Frontal cortex (tissue), 3 donors: ENCODE measurements at regions not wholly inside any gene's neighbourhood (a gene's known extent, or its start where the extent isn't known, plus 50 kb on each side); places are given as distances from the start of the nearest gene placed in this dataset.
"Not testable (repeated sequence)": the region's sequence is repeated elsewhere in the genome, so short reads cannot be mapped to it uniquely, and the experiment has no call there.

Experiments used
- DNase-seq, 2 donors: peaks; one replicate each; pipeline ENCODE4 v3.0.0; 2012; ENCODE audit warnings: low spot score in 2 of 2
- FAIRE-seq: peaks from 2 replicates; lab custom pipeline; 2012; peaks lifted over from hg19 to GRCh38; lab: Jason Lieb, UNC
- donor health status: control.
- donor health status: control.
- donor health status: control.

GRCh38 chr2:111504571-111504942 is 379.4 kb downstream of the ANAPC1 start:
- DNase-seq, FAIRE-seq: not testable (repeated sequence)

- FAIRE-seq = not testable (repeated sequence)
These were observed 378.7 kb downstream of the ANAPC1 start for GRCh38 chr2:111505267-111505666.

GRCh38 chr2:111506936-111507335 is 377.1 kb downstream of the ANAPC1 start:
- not testable (repeated sequence) for FAIRE-seq, DNase-seq

More at GRCh38 chr2:111505267-111505666, 378.7 kb downstream of the ANAPC1 start:
- DNase-seq = not testable (repeated sequence)

- FAIRE-seq = not testable (repeated sequence)
These were observed 374.6 kb downstream of the ANAPC1 start for GRCh38 chr2:111509225-111509869.

GRCh38 chr2:111510384-111510783 is 373.6 kb downstream of the ANAPC1 start:
- not testable (repeated sequence) for FAIRE-seq

More at GRCh38 chr2:111509225-111509869, 374.6 kb downstream of the ANAPC1 start:
- not testable (repeated sequence) for DNase-seq

GRCh38 chr2:111511062-111511461 is 372.9 kb downstream of the ANAPC1 start:
- not testable (repeated sequence) for DNase-seq, FAIRE-seq

More at GRCh38 chr2:111510384-111510783, 373.6 kb downstream of the ANAPC1 start:
- DNase-seq = not testable (repeated sequence)

- not testable (repeated sequence) for FAIRE-seq, DNase-seq
These were observed 371.6 kb downstream of the ANAPC1 start for GRCh38 chr2:111512378-111512777.

- DNase-seq, FAIRE-seq: not testable (repeated sequence)
These were observed 369.9 kb downstream of the ANAPC1 start for GRCh38 chr2:111514138-111514537.

GRCh38 chr2:111517050-111517720 is 366.8 kb downstream of the ANAPC1 start:
- FAIRE-seq = not testable (repeated sequence)

GRCh38 chr2:111517721-111518053 is 366.3 kb downstream of the ANAPC1 start:
- not testable (repeated sequence) for DNase-seq, FAIRE-seq

More at GRCh38 chr2:111517050-111517720, 366.8 kb downstream of the ANAPC1 start:
- not testable (repeated sequence) for DNase-seq

- FAIRE-seq = no peak
- no peak for DNase-seq
These were observed 364.9 kb downstream of the ANAPC1 start for GRCh38 chr2:111519071-111519470.

GRCh38 chr2:111522231-111522768 is 361.7 kb downstream of the ANAPC1 start:
- no peak for FAIRE-seq

GRCh38 chr2:111523009-111523408 is 361.0 kb downstream of the ANAPC1 start:
- FAIRE-seq (no peak), DNase-seq (no peak)

More at GRCh38 chr2:111522231-111522768, 361.7 kb downstream of the ANAPC1 start:
- DNase-seq = no peak

GRCh38 chr2:111525026-111525425 is 359.0 kb downstream of the ANAPC1 start:
- not testable (repeated sequence) for DNase-seq, FAIRE-seq

GRCh38 chr2:111526041-111526639 is 357.9 kb downstream of the ANAPC1 start:
- not testable (repeated sequence) for FAIRE-seq, DNase-seq

GRCh38 chr2:111527707-111528400 is 356.1 kb downstream of the ANAPC1 start:
- not testable (repeated sequence) for DNase-seq, FAIRE-seq

GRCh38 chr2:111529022-111529421 is 355.0 kb downstream of the ANAPC1 start:
- not testable (repeated sequence) for DNase-seq, FAIRE-seq

- not testable (repeated sequence) for DNase-seq, FAIRE-seq
These were observed 353.6 kb downstream of the ANAPC1 start for GRCh38 chr2:111530239-111530965.
